NCI-H146 (cell line): ENCODE measurements at regions not wholly inside any gene's neighbourhood (a gene's known extent, or its start where the extent isn't known, plus 50 kb on each side); places are given as distances from the start of the nearest gene placed in this dataset.
"Not testable (repeated sequence)": the region's sequence is repeated elsewhere in the genome, so short reads cannot be mapped to it uniquely, and the experiment has no call there.

Experiments used
- DNase-seq: peaks from one replicate; lab custom pipeline; 2025; lab: John Stamatoyannopoulos, UW

DNA sequence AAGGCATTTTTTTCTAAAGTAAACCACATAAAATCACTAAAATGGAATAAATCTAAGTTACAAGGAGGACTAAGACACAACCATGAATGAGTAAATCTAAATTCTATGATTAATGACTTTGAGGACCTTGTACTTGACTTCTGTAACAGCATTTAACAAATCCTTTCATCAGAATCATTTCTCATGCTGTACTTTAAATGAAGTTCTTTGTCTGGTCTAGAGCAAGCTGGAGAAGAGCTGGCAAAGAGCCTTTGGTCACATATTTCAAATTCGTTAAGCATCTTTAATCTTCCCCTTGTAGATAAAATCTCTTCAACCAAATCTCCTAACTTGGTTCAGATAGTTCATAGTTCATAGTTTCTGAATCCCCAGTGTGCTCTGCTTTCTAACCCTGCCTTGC is 405.4 kb downstream of the PTPRC start:
- no peak for DNase-seq

DNA sequence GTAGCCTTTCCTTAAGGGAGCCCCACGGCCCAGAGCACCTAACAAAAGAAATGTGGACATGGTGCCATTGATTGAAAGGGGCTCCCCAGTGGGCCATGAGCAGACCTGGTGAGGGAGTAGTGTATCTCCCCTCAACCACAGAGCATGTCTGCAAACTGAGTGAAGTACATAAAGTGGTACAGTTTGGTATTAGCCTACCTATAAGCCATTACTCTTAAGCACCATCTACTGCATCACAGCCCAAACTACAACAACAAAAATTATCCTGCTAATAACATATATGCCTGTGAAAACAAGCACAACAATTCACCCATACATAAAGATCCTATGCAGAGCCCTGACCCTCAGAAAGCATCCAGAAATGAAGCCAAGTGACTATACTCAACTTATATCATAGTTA is 407.8 kb downstream of the PTPRC start:
- no peak for DNase-seq

DNA sequence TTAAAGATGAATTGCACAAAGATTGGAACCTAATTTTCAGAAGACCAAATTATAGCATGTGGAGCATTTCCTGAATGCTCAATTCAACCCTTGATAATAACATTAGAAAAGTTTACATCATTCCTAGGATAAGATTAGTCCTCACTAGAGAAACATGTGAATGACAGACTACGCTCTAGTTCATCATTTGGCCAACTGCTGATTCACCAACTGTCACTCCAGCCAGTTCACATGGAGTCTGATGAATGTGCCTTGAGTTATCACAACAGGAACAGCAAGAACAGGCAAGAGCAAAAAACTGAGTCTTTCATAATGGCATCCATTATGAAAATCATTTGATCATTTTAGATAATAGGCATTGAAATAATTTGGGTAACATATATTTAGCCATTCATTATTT is 415.9 kb downstream of the PTPRC start:
- DNase-seq, result no peak

DNA sequence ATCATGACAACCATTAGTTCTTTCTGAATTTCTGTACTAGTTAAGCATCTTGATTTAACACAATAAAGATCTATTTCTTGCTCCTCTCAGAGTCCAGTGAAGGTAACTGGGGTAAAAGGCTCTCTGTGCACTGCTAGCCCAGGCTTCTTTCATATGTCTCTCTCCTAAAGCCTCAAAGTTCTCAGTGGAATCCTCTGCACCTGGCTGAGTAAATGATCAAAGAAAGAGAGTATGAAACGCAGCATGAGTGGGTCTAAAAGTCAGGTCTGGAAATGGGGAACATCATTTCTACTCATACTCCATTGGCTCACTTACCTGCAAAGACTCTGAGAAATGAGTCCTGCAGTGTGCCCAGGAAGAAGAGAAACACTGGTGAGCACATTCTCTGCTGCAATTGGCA is 418.5 kb downstream of the PTPRC start:
- no peak for DNase-seq

GRCh38 chr1:199058281-199058680 is 419.4 kb downstream of the PTPRC start:
- no peak for DNase-seq

DNA sequence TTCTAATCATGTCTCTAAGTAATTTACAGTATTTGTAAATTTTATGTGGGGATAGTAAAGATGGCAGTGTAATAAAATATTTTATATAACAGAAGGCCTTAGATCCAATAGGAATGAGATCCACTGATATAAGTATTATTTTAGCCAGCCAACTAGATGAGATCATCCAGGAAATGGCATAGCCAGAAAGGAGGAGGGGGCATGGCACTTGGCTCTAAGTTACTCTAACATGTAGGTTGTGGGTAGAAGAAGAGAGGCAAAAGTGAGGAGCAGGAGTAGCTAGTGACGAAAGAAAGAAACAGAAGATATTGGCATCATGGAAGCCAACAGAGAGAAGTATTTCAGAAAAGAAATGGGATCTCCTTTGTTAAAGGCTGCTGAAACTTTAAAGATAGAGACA is 426.1 kb downstream of the PTPRC start:
- DNase-seq, result no peak

DNA sequence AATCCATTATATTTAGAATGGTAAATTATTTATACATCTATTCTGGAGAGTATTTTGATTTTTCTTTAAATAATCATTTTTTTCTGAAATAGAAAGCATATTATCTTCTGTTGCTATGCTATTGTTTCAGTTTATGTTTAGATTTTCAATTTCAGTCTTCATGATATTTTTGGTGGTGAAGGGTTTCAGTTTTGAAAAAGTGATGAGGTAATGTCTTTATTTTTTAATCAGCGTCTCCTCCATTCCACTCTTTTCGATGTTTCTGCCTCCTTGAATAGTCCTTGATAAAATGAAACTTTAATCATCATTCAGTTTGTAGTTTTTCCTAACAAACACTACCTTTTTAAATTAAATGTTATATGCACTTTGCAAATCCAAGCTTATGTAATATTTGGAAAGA is 428.6 kb downstream of the PTPRC start:
- DNase-seq, result no peak

GRCh38 chr1:199071080-199071479 is 432.2 kb downstream of the PTPRC start:
- DNase-seq, result no peak

DNA sequence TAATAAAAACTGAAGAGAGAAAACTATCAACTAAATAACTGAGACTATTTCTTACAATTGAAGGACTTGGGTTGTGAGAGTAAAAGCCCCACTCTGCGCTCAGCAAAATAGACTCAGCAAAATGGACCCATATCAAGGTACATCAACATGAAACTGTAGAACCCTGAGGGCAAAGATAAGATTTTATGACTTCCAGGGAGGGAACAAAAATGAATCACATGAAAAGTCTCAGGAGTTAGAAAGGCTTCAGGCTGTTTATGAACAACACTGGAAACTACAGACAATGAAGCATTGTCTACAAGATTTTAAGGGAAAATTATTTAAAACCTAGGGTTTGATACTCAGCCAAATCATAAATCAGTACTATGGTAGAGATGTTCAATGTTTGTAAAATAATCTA is 434.3 kb downstream of the PTPRC start:
- DNase-seq, result no peak

- no peak for DNase-seq
These were observed 437.0 kb downstream of the PTPRC start for GRCh38 chr1:199075792-199076191.

DNA sequence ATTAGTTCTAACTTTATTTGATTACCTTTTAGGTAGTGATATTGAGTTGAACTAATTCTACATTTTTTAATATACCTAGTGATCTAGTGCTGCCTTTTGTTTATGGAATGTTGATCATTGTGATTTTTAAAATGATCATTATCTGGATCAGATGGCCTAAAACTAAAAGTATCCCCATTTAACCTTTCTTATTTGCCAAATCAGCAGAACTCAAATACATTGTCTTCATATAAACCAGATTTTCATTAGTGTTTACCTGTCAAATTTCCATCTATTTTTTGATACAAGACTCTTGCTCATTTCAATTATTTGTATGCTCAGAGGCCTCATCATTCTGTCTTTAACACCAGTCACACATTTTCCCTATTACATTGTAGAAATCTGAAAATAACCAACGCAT is 441.2 kb downstream of the PTPRC start:
- no peak for DNase-seq

GRCh38 chr1:199081739-199082138 is 442.9 kb downstream of the PTPRC start:
- no peak for DNase-seq

DNA sequence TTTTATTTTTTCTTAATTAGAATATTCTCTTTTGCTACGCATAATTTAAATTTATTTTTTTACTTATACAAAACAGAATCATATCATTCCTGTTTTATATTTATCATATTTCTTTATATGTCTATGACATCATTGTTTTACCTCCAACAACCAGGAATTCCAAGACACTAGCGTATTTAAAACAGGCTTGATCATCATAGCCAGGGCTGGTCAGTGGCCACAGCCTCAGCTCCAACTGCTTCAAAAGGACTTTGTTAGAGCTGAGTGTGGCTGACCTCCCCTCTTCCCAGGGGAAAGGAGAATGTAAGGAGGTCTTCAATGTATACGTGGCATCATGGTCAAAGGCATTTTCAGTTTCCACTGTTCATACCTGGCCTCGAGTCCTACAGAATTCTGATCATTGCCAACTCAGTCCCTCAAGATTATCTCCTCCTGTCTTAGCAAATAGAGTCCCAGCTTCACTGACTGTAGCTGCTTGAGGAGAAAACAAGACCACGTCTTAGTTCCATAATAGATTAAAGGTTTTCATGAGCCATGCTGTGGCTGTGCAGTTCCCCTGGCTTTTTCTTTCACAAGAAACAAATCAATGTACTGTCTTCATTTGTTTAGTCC is 444.0 kb downstream of the PTPRC start:
- no peak for DNase-seq

DNA sequence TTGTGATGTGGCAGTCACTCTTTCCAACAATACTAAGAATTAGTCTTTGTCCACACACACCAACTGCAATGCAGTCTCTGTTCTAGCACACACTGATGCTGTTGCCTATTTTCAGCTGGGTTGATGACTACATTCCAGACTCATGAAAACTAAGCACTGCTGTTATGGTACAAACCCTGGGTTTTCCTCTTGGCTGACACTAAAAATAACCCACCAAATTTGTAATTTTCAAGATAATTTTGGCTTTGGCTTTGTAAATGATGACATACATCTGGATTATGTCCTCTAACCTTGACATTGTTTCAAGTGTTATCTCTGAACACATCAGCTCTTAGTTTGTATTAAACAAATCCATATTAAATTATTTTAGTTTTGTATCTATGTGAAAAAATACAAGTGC is 444.8 kb downstream of the PTPRC start:
- no peak for DNase-seq

- no peak for DNase-seq
These were observed 445.5 kb downstream of the PTPRC start for GRCh38 chr1:199084293-199084692.

- DNase-seq, result no peak
These were observed 447.1 kb downstream of the PTPRC start for GRCh38 chr1:199085903-199086302.

- no peak for DNase-seq
These were observed 448.3 kb downstream of the PTPRC start for GRCh38 chr1:199087144-199087543.

DNA sequence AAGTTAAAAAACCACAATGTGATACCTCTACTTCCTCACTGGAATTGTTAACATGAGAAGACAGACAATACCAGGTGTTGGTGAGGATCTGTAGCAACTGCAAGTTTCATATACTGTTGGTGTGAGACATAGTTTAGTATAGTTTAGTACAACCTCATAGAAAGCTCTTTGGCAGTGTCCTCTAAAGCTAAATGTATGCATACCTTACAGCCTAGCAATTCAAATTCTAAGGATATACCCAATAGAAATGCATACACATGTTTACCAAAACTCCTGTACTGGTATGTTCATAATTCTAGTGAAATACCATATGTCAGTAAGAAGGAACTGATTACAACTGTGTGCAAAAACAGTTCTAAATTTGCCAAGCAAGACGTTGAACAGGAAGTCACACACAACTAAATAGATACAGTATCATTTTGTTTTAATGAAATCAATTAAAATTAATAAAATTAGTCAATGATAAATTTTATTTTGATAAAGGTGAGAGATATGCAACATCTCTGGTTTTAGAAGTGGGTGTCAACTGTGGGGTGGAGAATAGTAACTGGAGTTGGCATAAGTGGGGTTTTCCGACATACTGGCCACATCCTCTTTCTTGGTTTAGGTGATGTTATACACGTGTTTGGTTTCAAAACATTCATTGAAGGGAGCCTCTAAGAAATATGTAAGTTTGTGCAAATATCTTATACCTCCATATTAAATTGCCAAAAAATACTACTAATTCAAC is 450.7 kb downstream of the PTPRC start:
- no peak for DNase-seq

GRCh38 chr1:199095628-199096027 is 456.8 kb downstream of the PTPRC start:
- DNase-seq, result not testable (repeated sequence)

DNA sequence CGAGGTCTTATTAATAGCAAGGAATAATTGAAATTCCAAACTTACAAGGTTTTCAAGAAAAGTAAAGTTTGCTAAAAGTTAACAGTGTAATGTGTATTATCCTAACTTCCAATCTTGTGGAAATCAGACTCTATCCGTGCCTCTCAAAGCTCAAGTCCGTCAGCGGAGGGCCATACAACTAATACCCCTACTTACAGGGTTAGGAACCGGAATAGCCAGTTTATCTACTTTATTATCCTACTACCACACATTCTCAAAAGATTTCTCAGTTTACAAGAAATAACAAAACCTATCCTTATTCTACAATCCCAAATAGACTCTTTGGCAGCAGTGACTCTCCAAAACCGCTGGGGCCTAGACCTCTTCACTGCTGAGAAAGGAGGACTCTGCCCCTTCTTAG is 457.8 kb downstream of the PTPRC start:
- no peak for DNase-seq

DNA sequence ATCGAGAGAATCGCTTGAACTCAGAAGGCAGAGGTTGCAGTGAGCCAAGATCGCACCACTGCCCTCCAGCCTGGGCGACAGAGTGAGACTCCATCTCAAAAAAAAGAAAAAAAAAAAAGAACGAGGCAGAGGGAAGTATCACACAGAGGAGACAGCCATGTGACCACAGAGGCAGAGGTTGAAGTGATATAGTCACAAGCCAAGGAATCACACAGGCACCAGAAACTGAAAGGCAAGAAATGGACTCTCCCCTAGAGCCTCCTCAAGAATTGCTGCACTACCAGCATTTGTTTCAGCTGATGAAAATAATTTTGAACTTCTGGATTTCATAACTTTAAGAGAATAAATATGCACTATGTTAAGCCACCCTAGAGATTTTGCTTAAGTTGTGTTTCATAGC is 459.6 kb downstream of the PTPRC start:
- DNase-seq, result no peak

DNA sequence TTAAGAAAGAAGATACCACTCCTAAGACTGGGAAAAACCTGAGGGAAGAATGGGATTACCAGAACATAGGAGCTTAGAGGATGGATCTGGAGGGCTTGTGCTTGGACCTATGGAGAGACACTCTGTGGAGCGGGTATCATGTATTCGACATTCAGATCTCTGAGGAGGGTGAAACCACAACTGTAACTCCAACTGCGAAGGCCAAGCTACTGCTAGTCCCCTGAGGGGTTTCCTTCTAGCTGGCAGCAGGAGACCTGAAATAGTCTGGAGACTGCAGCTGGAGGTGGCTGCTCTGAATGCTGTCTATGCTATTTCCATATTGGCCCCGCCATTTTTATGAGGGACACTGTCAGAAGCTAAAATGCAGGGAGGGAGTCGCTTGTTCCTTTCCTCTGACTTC is 462.3 kb downstream of the PTPRC start:
- DNase-seq, result no peak

DNA sequence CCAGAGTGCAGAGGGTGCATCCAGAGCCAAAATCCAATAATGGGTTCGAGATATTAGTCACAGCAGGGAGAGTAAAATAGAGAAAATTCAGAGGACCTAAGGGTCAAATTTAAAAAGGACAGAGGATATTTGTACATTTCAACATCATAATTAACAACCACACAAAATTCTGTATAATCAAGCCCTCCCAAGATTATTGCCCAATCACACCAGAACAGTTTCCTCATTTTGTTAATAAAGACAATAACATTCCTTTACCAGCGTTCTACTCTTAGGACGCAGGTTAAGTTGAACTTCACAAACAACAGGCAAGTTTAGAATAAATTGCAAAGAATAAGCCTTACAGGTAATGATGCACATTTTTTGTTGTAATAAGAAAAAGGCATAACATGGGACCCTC is 462.8 kb downstream of the PTPRC start:
- DNase-seq, result no peak

GRCh38 chr1:199102239-199102638 is 463.4 kb downstream of the PTPRC start:
- no peak for DNase-seq
